WTC11 (cell line): ENCODE measurements at regions not wholly inside any gene's neighbourhood (a gene's known extent, or its start where the extent isn't known, plus 50 kb on each side); places are given as distances from the start of the nearest gene placed in this dataset.

Source experiments
- ATAC-seq: fragments of 200-7000 bp; cut with Tn5 transposase; 2 replicates; pipeline ENCODE4 v1.10.0; 2021; ENCODE audit warnings: mild to moderate bottlenecking, moderate library complexity
- CTCF ChIA-PET: fragments of 300-600 bp; sonication (Branson Sonifier 250); formaldehyde crosslinking; loops from one replicate; lab custom pipeline; 2021; ENCODE audit warnings: antibody characterized with exemption; lab: Charles Lee
- POLR2A ChIA-PET: fragments of 350-600 bp; sonication (Branson Sonifier 250); formaldehyde crosslinking; loops from one replicate; lab custom pipeline; 2021; ENCODE audit warnings: antibody characterized with exemption; lab: Charles Lee
- DNase-seq: peaks from one replicate; pipeline ENCODE4 v3.0.0; 2021; ENCODE audit warnings: low spot score
- H3K27ac Mint-ChIP-seq: 2 replicates; pipeline ENCODE4 v1.8.0; 2021; ENCODE audit warnings: mixed read lengths
- H3K27me3 Mint-ChIP-seq: 2 replicates; pipeline ENCODE4 v1.8.0; 2021; ENCODE audit warnings: low read depth, mild to moderate bottlenecking, moderate library complexity, mixed read lengths
- H3K36me3 Mint-ChIP-seq: 2 replicates; pipeline ENCODE4 v1.8.0; 2021; ENCODE audit warnings: mixed read lengths
- H3K4me1 Mint-ChIP-seq: 2 replicates; pipeline ENCODE4 v1.8.0; 2022; ENCODE audit warnings: mixed read lengths
- H3K4me3 Mint-ChIP-seq: 2 replicates; pipeline ENCODE4 v1.8.0; 2021; ENCODE audit warnings: mild to moderate bottlenecking, moderate library complexity, mixed read lengths
- H3K9me3 Mint-ChIP-seq: 2 replicates; pipeline ENCODE4 v1.8.0; 2021; ENCODE audit warnings: mixed read lengths
- AFF4 ChIP-seq: sonication (generic); formaldehyde crosslinking; IDR thresholded peaks from 2 replicates; pipeline ENCODE4 v1.8.1; 2023; ENCODE audit warnings: mild to moderate bottlenecking, missing genetic modification reagents, borderline replicate concordance
- EMX1 ChIP-seq: fragments of 250-450 bp; sonication (Bioruptor Pico); IDR thresholded peaks from 2 replicates; pipeline ENCODE4 v1.8.0; 2021; ENCODE audit warnings: mild to moderate bottlenecking
- ETV6 ChIP-seq: sonication (generic); formaldehyde crosslinking; IDR thresholded peaks from 2 replicates; pipeline ENCODE4 v1.8.1; 2022; ENCODE audit warnings: mild to moderate bottlenecking, missing genetic modification reagents
- FOXJ3 ChIP-seq: sonication (generic); formaldehyde crosslinking; IDR thresholded peaks from 2 replicates; pipeline ENCODE4 v1.9.0; 2021; ENCODE audit warnings: missing genetic modification reagents, mild to moderate bottlenecking, borderline replicate concordance
- FOXK1 ChIP-seq: sonication (generic); formaldehyde crosslinking; IDR thresholded peaks from 2 replicates; pipeline ENCODE4 v1.8.0; 2022; ENCODE audit warnings: mild to moderate bottlenecking, moderate library complexity, missing genetic modification reagents
- NFE2L1 ChIP-seq: sonication (generic); formaldehyde crosslinking; IDR thresholded peaks from 2 replicates; pipeline ENCODE4 v1.8.1; 2023; ENCODE audit warnings: missing genetic modification reagents
- NFYB ChIP-seq: sonication (generic); formaldehyde crosslinking; conservative IDR thresholded peaks from 2 replicates; pipeline ENCODE4 v1.8.0; 2022; ENCODE audit warnings: low read depth, missing genetic modification reagents
- NR2C2 ChIP-seq: sonication (generic); formaldehyde crosslinking; IDR thresholded peaks from 2 replicates; pipeline ENCODE4 v1.8.0; 2022; ENCODE audit warnings: mild to moderate bottlenecking, missing genetic modification reagents
- OVOL2 ChIP-seq: fragments of 250-450 bp; sonication (Bioruptor Pico); IDR thresholded peaks from 2 replicates; pipeline ENCODE4 v1.9.0; 2021; ENCODE audit warnings: mild to moderate bottlenecking, borderline replicate concordance
- PRDM15 ChIP-seq: sonication (generic); formaldehyde crosslinking; IDR thresholded peaks from 2 replicates; pipeline ENCODE4 v1.8.0; 2022; ENCODE audit warnings: missing genetic modification reagents
- PREB ChIP-seq: sonication (generic); formaldehyde crosslinking; IDR thresholded peaks from 2 replicates; pipeline ENCODE4 v1.8.1; 2022; ENCODE audit warnings: mild to moderate bottlenecking, missing genetic modification reagents, moderate library complexity, borderline replicate concordance
- RELA ChIP-seq: sonication (generic); formaldehyde crosslinking; IDR thresholded peaks from 2 replicates; pipeline ENCODE4 v1.8.1; 2022; ENCODE audit warnings: missing genetic modification reagents, mild to moderate bottlenecking, borderline replicate concordance
- RORB ChIP-seq: fragments of 250-450 bp; sonication (Bioruptor Pico); IDR thresholded peaks from 2 replicates; pipeline ENCODE4 v1.9.0; 2021; ENCODE audit warnings: mild to moderate bottlenecking
- STAT6 ChIP-seq: sonication (generic); formaldehyde crosslinking; conservative IDR thresholded peaks from 2 replicates; pipeline ENCODE4 v1.8.1; 2023; ENCODE audit warnings: mild to moderate bottlenecking, low read depth, missing genetic modification reagents, moderate library complexity
- ZBTB43 ChIP-seq: sonication (generic); formaldehyde crosslinking; IDR thresholded peaks from 2 replicates; pipeline ENCODE4 v1.8.1; 2023; ENCODE audit warnings: mild to moderate bottlenecking, missing genetic modification reagents
- ZNF121 ChIP-seq: sonication (generic); formaldehyde crosslinking; IDR thresholded peaks from 2 replicates; pipeline ENCODE4 v1.8.0; 2023; ENCODE audit warnings: missing genetic modification reagents
- ZNF138 ChIP-seq: sonication (generic); formaldehyde crosslinking; conservative IDR thresholded peaks from 2 replicates; pipeline ENCODE4 v1.8.1; 2022; ENCODE audit warnings: mild to moderate bottlenecking, moderate library complexity, missing genetic modification reagents
- ZNF423 ChIP-seq: fragments of 250-450 bp; sonication (Bioruptor Pico); IDR thresholded peaks from 2 replicates; pipeline ENCODE4 v2.1.2; 2022; ENCODE audit warnings: mild to moderate bottlenecking, moderate library complexity
- ZNF532 ChIP-seq: fragments of 250-450 bp; sonication (Bioruptor Pico); IDR thresholded peaks from 2 replicates; pipeline ENCODE4 v1.9.0; 2021; ENCODE audit warnings: mild to moderate bottlenecking, borderline replicate concordance

GRCh38 chrY:15349351-15349750 lies 825.0 kb downstream of the NLGN4Y start:
- DNase-seq: no peak
- Mint-ChIP-seq H3K36me3 (no peaks in the 10 kb centered on the region; the same call in 1 of the 2 replicates), H3K9me3 (peaks cover 4% of the 10 kb centered on the region), H3K4me3 (no peak overlapping the region), H3K4me1 (peaks cover 13% of the 10 kb centered on the region), H3K27me3 (no peaks in the 10 kb centered on the region), H3K27ac (no peak overlapping the region)
- ATAC-seq: no peak
- TF ChIP-seq ZNF423 (no peak), AFF4 (CRISPR knock-in tag) (no peak), NFE2L1 (CRISPR knock-in tag) (no peak), ZNF138 (CRISPR knock-in tag) (no peak), EMX1 (CRISPR knock-in tag) (no peak), ETV6 (CRISPR knock-in tag) (no peak)
- ChIA-PET CTCF (no interaction called here), POLR2A (no interaction called here)

GRCh38 chrY:15355321-15355720 lies 831.0 kb downstream of the NLGN4Y start:
- H3K4me1 Mint-ChIP-seq: peaks cover 9% of the 10 kb centered on the region
- ChIA-PET CTCF (no interaction called here), POLR2A (no interaction called here)
- ATAC-seq: no peak
- no peak overlapping the region for H3K27ac Mint-ChIP-seq
- DNase-seq: no peak
- H3K9me3 Mint-ChIP-seq: peaks cover 4% of the 10 kb centered on the region
- H3K36me3 Mint-ChIP-seq: peaks cover 3% of the 10 kb centered on the region; the same call in 1 of the 2 replicates
- H3K4me3 Mint-ChIP-seq: no peak overlapping the region
- no peaks in the 10 kb centered on the region; the same call in 1 of the 2 replicates for H3K27me3 Mint-ChIP-seq
- TF ChIP-seq ZBTB43: no peak
- TF ChIP-seq PREB: no peak
- TF ChIP-seq ZNF532: no peak
- TF ChIP-seq PRDM15: no peak
- no peak for TF ChIP-seq STAT6 (CRISPR knock-in tag)
- TF ChIP-seq FOXJ3 (CRISPR knock-in tag): no peak
- TF ChIP-seq NFYB (CRISPR knock-in tag): no peak
- no peak for TF ChIP-seq OVOL2 (CRISPR knock-in tag)
- TF ChIP-seq FOXK1 (CRISPR knock-in tag): no peak
- TF ChIP-seq NR2C2 (CRISPR knock-in tag): no peak
- no peak for TF ChIP-seq NFE2L1 (CRISPR knock-in tag)
- TF ChIP-seq ZNF138 (CRISPR knock-in tag): no peak
- no peak for TF ChIP-seq RELA
- no peak for TF ChIP-seq RORB (CRISPR knock-in tag)
- no peak for TF ChIP-seq ZNF121 (CRISPR knock-in tag)
